ENCODE measurements at regions not wholly inside any gene's neighbourhood (a gene's known extent, or its start where the extent isn't known, plus 50 kb on each side); places are given as distances from the start of the nearest gene placed in this dataset.
"Not testable (repeated sequence)": the region's sequence is repeated elsewhere in the genome, so short reads cannot be mapped to it uniquely, and the experiment has no call there.

- DNase-seq; H2AFZ ChIP-seq (replicated peaks; ENCODE audit: low read length, poor library complexity); H3K18ac ChIP-seq (ENCODE audit: low read depth, low read length); H3K9me3 ChIP-seq (ENCODE audit: control insufficient read depth, insufficient read depth, low read length); H3K56ac ChIP-seq (ENCODE audit: extremely low read depth, insufficient read depth, low read length); H3K4me1 ChIP-seq (ENCODE audit: control insufficient read depth, insufficient read depth, low read length); CTCF ChIA-PET; H3K9me1 ChIP-seq (ENCODE audit: insufficient read depth, low read length); POLR2A ChIA-PET (ENCODE audit: unreplicated experiment); H3K4me2 ChIP-seq (ENCODE audit: low read depth, low read length); H3K9ac ChIP-seq (ENCODE audit: low read depth, low read length); H3K27ac ChIP-seq (ENCODE audit: insufficient read depth, low read length); H3K79me1 ChIP-seq (ENCODE audit: low read depth in 1 of 2, low read length in 2 of 2); H3K27me3 ChIP-seq (ENCODE audit: control insufficient read depth, insufficient read depth, low read length); H2BK5ac ChIP-seq (ENCODE audit: low read depth, low read length, poor library complexity, severe bottlenecking); H2AK9ac ChIP-seq (replicated peaks; ENCODE audit: low read depth, low read length, poor library complexity); H3K4ac ChIP-seq (ENCODE audit: low read depth, low read length); H2BK20ac ChIP-seq (ENCODE audit: low read depth, low read length); H4K20me1 ChIP-seq (ENCODE audit: insufficient read depth, low read length); H4K8ac ChIP-seq (ENCODE audit: low read depth in 2 of 2, low read length in 2 of 2); H3K14ac ChIP-seq (replicated peaks; ENCODE audit: low read depth, low read length); dilution Hi-C loops (cut with HindIII; ENCODE audit: low sequenced_read_pairs, unreplicated experiment); in situ Hi-C loops (cut with MboI; ENCODE audit: low sequenced_read_pairs); H3K23ac ChIP-seq (ENCODE audit: low read depth, low read length); H4K91ac ChIP-seq (ENCODE audit: insufficient read depth, low read depth, low read length); intact Hi-C loops (cut with micrococcal nuclease); H2BK120ac ChIP-seq (ENCODE audit: low read depth, low read length); ATAC-seq (ENCODE audit: low read depth); H3K36me3 ChIP-seq (ENCODE audit: control insufficient read depth, insufficient read depth, low read length); H2BK15ac ChIP-seq (ENCODE audit: low read depth, low read length); H2AK5ac ChIP-seq (ENCODE audit: low read depth, low read length); BruUV-seq (replicated peaks); H4K5ac ChIP-seq (ENCODE audit: low read depth, low read length); H3K4me3 ChIP-seq (ENCODE audit: insufficient read depth, low read depth, low read length): not testable (repeated sequence)
- WGBS, 2 experiments (ENCODE audit: extremely low coverage in 2 of 2, insufficient read length in 1 of 2), result no CpG with 5 or more reads among the region's 13 CpGs
These were observed 1014.7 kb downstream of the FSCB start for GRCh38 chr14:43492359-43492758.
